Upper lobe of left lung (tissue), 4 donors: ENCODE measurements at regions not wholly inside any gene's neighbourhood (a gene's known extent, or its start where the extent isn't known, plus 50 kb on each side); places are given as distances from the start of the nearest gene placed in this dataset.
"Not testable (repeated sequence)": the region's sequence is repeated elsewhere in the genome, so short reads cannot be mapped to it uniquely, and the experiment has no call there.

ENCODE experiments used
- CTCF ChIP-seq, 6 experiments: fragments of 450-650 bp in 4 of 6; fragments of 200-600 bp in 2 of 6; sonication (generic) in 2 of 6; IDR thresholded peaks; one replicate each; pipeline ENCODE4 v1.5.1; 2016 to 2019; ENCODE audit warnings: antibody characterized with exemption in 6 of 6
- POLR2A ChIP-seq, 4 donors: fragments of 450-650 bp; IDR thresholded peaks; one replicate each; pipeline ENCODE4 v1.5.1; 2016 to 2017; ENCODE audit warnings: antibody characterized with exemption in 4 of 4, mild to moderate bottlenecking in 2 of 4
- POLR2AphosphoS5 ChIP-seq, 2 donors: sonication (generic); formaldehyde crosslinking; IDR thresholded peaks; one replicate each; pipeline ENCODE4 v1.5.1; 2017; ENCODE audit warnings: antibody characterized with exemption in 2 of 2

GRCh38 chr3:195988764-195989163, 80.4 kb upstream of the TNK2 start:
- not testable (repeated sequence) for TF ChIP-seq POLR2AphosphoS5, CTCF, POLR2A (IDR thresholded peaks at IDR 0.05)
